NT2/D1 (cell line): ENCODE measurements at regions not wholly inside any gene's neighbourhood (a gene's known extent, or its start where the extent isn't known, plus 50 kb on each side); places are given as distances from the start of the nearest gene placed in this dataset.

Experiments
- DNase-seq: peaks from one replicate; pipeline ENCODE4 v3.0.0-alpha.2; 2011; ENCODE audit warnings: low read depth, low spot score
- H3K27me3 ChIP-seq: 2 replicates; pipeline ENCODE4 v1.6.0; 2011; ENCODE audit warnings: mild to moderate bottlenecking; ENCODE audit not compliant: insufficient read length, insufficient read depth
- H3K36me3 ChIP-seq: 2 replicates; pipeline ENCODE4 v1.6.1; 2011; ENCODE audit warnings: mild to moderate bottlenecking, low read length, mixed read lengths; ENCODE audit not compliant: insufficient read depth, insufficient read length
- H3K4me1 ChIP-seq: 2 replicates; pipeline ENCODE4 v1.5.1; 2011; ENCODE audit not compliant: insufficient read depth, insufficient read length
- H3K4me3 ChIP-seq: 2 replicates; pipeline ENCODE4 v1.5.1; 2011; ENCODE audit warnings: low read depth; ENCODE audit not compliant: insufficient read length
- H3K9ac ChIP-seq: 2 replicates; pipeline ENCODE4 v1.6.0; 2011; ENCODE audit warnings: low read depth; ENCODE audit not compliant: insufficient read length
- H3K9me3 ChIP-seq: 2 replicates; pipeline ENCODE4 v1.5.1; 2011; ENCODE audit warnings: mild to moderate bottlenecking, low read length; ENCODE audit not compliant: insufficient read depth
- SUZ12 ChIP-seq: IDR thresholded peaks from 2 replicates; pipeline ENCODE4 v1.6.1; 2011; ENCODE audit not compliant: insufficient read length, insufficient read depth; ENCODE audit errors: extremely low read depth
- YY1 ChIP-seq: IDR thresholded peaks from 2 replicates; pipeline ENCODE4 v1.6.1; 2011; ENCODE audit not compliant: insufficient read length, insufficient read depth
- ZNF274 ChIP-seq: IDR thresholded peaks from 2 replicates; pipeline ENCODE4 v1.6.1; 2011; ENCODE audit warnings: mild to moderate bottlenecking, low read depth, low read length

DNA sequence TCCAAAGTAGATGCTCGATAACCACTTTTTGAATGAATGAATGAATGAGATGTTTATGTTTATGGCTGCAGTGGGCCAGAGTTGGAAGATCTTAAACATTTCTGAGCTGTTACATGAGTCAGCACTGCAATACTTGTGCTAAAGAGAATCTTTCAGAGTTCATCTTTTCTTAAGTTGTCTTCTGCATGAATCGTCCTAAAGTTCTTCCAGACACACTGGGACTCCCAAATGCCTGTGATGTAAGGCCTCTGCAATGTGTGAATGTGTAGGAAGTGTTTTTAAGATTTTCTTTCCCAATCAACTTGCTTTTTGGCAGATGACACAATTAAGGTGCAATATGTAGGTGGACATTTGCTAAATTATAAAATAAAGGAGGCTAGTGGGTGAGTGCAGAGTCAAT lies 50.3 kb upstream of the TRIM9 start:
- Histone ChIP-seq H3K36me3 (no peaks in the 10 kb centered on the region), H3K9ac (no peak overlapping the region), H3K4me1 (no peaks in the 10 kb centered on the region), H3K9me3 (peaks cover 21% of the 10 kb centered on the region; the same call in 1 of the 2 replicates), H3K27me3 (no peaks in the 10 kb centered on the region), H3K4me3 (no peak overlapping the region)
- no peak for DNase-seq
- TF ChIP-seq YY1, result no peak
- no peak for TF ChIP-seq SUZ12
- no peak for TF ChIP-seq ZNF274

DNA sequence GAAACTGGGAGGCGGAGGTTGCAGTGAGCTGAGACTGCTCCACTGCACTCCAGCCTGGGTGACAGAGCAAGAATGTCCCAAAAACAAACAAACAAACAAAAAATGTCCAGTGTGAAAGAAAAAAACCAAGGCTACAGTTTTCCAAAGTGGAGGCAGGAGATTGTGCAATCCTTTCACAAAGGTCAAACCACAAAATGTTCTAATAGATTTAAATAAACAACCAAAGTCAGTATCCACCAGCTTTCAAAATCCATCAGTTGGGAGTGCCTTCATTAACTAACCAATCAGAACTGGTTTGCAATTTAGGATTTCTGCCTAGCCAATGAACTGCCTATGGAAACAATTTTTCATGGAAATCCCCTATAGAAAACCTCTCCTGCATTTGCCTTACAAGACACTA lies 52.3 kb upstream of the TRIM9 start:
- Histone ChIP-seq H3K9ac (no peak overlapping the region), H3K4me3 (no peak overlapping the region), H3K36me3 (no peaks in the 10 kb centered on the region), H3K4me1 (no peaks in the 10 kb centered on the region), H3K27me3 (no peaks in the 10 kb centered on the region), H3K9me3 (peaks cover 21% of the 10 kb centered on the region; the same call in 1 of the 2 replicates)
- TF ChIP-seq ZNF274 (no peak), YY1 (no peak), SUZ12 (no peak)
- no peak for DNase-seq

DNA sequence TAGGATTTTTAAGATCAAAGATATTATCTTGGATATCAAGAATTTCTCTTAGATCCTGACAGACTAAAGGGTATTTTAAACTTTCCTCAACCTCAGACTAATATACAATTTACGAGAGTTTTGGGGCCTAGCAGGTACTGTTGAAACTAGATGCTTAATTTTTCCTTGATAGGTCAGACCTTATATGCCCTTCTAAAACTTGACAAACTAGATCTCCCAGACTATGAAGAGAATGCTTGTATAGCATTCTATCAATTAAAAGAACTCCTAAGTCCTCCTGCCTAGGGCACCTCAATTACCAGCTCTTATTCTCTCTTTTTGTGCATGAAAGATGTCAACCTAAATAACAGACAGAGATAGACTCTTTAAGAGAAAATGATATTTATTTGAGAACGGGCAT lies 60.4 kb upstream of the TRIM9 start:
- TF ChIP-seq YY1, result no peak
- TF ChIP-seq SUZ12, result no peak
- no peak for TF ChIP-seq ZNF274
- H3K9me3 ChIP-seq, result peaks cover 4% of the 10 kb centered on the region; the same call in 1 of the 2 replicates
- H3K4me3 ChIP-seq, result no peak overlapping the region
- no peak overlapping the region for H3K9ac ChIP-seq
- H3K27me3 ChIP-seq, result no peaks in the 10 kb centered on the region
- H3K36me3 ChIP-seq, result no peaks in the 10 kb centered on the region
- H3K4me1 ChIP-seq, result no peaks in the 10 kb centered on the region
- DNase-seq, result no peak

DNA sequence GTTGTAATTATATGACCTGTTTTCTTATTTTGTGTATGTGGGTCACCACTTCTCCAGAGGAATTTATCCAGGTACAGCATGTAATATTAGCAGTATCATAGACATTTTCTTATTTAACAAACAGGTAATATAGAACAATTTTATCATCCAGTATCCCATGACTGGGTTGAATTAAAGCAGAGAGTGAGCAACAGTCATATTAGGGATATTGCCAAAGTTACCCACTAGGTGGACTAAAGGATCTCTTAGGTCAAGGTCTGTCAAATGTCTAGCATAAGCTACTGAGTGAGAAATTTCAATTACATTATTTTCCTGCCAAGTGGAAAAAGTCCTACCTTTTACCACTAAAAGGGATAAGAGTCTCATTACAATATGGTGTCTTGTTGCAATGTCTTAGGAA lies 62.1 kb upstream of the TRIM9 start:
- Histone ChIP-seq H3K4me3 (no peak overlapping the region), H3K27me3 (no peaks in the 10 kb centered on the region), H3K9ac (no peak overlapping the region), H3K4me1 (no peaks in the 10 kb centered on the region), H3K9me3 (peaks cover 4% of the 10 kb centered on the region; the same call in 1 of the 2 replicates), H3K36me3 (no peaks in the 10 kb centered on the region)
- no peak for DNase-seq
- no peak for TF ChIP-seq SUZ12
- no peak for TF ChIP-seq YY1

DNA sequence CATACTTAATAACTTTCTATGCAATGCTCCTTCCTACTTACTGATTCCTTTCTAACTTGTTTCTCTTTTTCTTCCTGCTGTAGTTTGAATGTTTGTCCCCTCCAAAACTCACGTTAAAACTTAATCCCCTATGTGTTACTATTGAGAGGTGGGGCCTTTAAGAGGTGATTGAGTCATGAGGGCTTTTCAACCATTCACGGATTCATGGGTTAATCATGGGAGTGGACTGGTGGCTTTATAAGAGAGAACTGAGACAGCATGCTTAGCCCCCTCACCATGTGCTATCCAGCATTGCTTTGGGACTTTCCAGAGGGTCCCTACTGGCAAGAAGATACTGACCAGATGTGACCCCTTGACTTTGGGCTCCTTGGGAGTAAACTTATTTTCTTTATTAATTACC lies 66.0 kb upstream of the TRIM9 start:
- H3K9ac ChIP-seq, result no peak overlapping the region
- TF ChIP-seq SUZ12, result no peak
- TF ChIP-seq ZNF274, result no peak
- no peak for TF ChIP-seq YY1
- H3K9me3 ChIP-seq, result peaks cover 4% of the 10 kb centered on the region; the same call in 1 of the 2 replicates
- no peaks in the 10 kb centered on the region for H3K4me1 ChIP-seq
- DNase-seq, result no peak
- no peak overlapping the region for H3K4me3 ChIP-seq
- H3K27me3 ChIP-seq, result no peaks in the 10 kb centered on the region
- no peaks in the 10 kb centered on the region for H3K36me3 ChIP-seq

DNA sequence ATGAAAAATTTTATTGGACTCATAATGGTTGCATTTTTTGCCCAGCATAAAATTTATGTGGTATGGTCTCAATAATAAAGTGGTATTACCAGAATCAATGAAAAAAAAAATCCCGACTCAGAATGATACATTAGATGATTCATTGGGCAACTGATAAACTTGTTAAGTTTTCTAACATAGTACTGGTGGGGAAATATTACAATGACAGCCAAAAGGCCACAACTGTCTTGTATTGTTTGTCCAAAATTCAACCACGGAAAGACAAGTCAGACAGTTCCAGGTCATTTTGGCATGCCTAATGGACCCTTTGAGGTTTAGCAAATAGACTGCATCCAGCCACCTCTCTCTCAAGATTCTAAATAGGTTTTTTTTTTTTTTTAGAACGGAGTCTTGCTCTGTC lies 70.5 kb upstream of the TRIM9 start:
- Histone ChIP-seq H3K9ac (no peak overlapping the region), H3K4me1 (no peaks in the 10 kb centered on the region), H3K9me3 (no peaks in the 10 kb centered on the region), H3K36me3 (no peaks in the 10 kb centered on the region), H3K4me3 (no peak overlapping the region), H3K27me3 (no peaks in the 10 kb centered on the region)
- no peak for TF ChIP-seq YY1
- no peak for TF ChIP-seq SUZ12
- no peak for TF ChIP-seq ZNF274
- no peak for DNase-seq

DNA sequence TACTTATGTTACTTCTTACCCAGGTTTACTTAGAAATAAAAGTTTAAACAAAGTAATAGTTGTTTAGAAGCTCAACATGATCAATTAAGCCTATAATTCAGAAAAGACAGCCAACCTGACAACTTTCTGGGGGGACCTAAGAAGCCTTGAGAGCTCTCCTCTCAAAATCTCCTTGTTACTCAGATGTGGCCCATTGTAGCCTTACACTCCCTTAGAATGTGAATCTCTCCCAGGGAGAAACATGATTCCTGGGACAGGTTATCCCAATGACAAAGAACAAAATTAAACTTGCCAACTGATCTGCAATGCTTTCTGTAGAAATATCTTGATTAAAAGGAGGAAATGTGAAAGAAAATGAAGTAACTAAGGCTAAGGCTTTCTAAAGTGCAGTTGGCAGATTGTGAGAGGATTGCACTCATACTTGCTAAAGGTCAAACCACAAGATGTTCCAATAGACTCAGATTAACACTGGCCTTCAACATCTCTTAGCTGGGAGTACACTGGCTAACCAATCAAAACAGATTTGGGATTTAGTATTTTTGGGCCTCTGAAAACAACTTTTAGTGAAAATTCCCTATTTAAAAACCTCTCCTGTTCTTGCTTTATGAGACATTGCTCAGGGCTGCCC lies 72.3 kb upstream of the TMX1 start:
- Histone ChIP-seq H3K27me3 (no peaks in the 10 kb centered on the region), H3K36me3 (no peaks in the 10 kb centered on the region), H3K9ac (no peak overlapping the region), H3K4me3 (no peak overlapping the region), H3K9me3 (no peaks in the 10 kb centered on the region), H3K4me1 (no peaks in the 10 kb centered on the region)
- TF ChIP-seq SUZ12, result no peak
- TF ChIP-seq YY1, result no peak
- TF ChIP-seq ZNF274, result no peak
- no peak for DNase-seq

DNA sequence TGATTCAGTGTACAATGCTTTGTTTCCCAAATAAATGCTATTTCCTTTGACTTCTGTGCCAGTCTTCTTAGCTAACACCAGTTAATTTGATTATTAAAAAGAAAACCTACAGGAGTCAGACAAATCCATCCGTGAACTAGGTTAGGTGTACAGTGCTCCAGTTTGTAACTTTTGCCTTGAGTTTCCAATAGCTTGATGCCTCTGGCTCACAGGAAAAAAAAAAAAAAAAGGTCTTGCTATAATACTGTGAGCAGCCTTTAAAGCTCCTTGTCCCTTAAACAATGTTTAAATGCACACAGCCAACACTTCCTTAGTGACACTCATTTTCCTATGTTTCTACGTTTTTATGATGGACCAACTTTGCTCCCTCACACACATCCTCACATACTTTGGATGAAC lies 71.8 kb upstream of the TMX1 start:
- no peaks in the 10 kb centered on the region for H3K27me3 ChIP-seq
- no peak overlapping the region for H3K4me3 ChIP-seq
- no peak for DNase-seq
- no peaks in the 10 kb centered on the region for H3K9me3 ChIP-seq
- no peaks in the 10 kb centered on the region for H3K4me1 ChIP-seq
- H3K36me3 ChIP-seq, result no peaks in the 10 kb centered on the region
- TF ChIP-seq SUZ12, result no peak
- TF ChIP-seq YY1, result no peak
- TF ChIP-seq ZNF274, result no peak
- no peak overlapping the region for H3K9ac ChIP-seq
